ENCODE measurements at regions not wholly inside any gene's neighbourhood (a gene's known extent, or its start where the extent isn't known, plus 50 kb on each side); places are given as distances from the start of the nearest gene placed in this dataset.

DNA sequence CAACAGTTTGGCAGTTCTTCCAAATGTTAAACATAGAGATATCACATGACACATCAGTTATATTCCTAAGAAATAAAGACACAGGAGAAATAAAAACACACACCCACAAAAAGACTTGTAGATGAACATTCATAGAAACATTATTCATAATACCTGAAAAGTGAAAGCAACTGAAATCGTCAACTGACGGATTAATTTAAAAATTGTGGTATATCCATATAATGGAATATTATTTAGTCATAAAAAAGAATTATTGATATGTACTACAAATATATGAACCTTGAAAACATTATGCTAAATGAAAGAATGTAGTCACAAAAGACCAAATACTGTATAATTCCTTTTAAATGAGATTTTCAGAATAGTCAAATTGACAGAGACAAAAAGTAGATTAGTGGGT, 330.2 kb upstream of the CD180 start:
- no peak overlapping the region for H3K4me2 ChIP-seq
- no peaks in the 10 kb centered on the region for H3K79me2 ChIP-seq (ENCODE audit: insufficient read depth)
- ChIA-PET POLR2A (no interaction called here), CTCF (no interaction called here)
- no peaks in the 10 kb centered on the region for H3K9me2 ChIP-seq
- WGBS (ENCODE audit: low lambda C conversion rate): 85% methylated on average over 2 of the region's 2 CpGs
- peaks cover 0 to 5% of the 10 kb centered on the region in 2 experiments; a peak in 2 of 4 replicates for H3K4me1 ChIP-seq (ENCODE audit: control insufficient read depth in 1 of 2, insufficient read depth in 2 of 2, low read depth in 1 of 2, low read length in 1 of 2)
- H3K27me3 ChIP-seq (ENCODE audit: insufficient read depth): no peaks in the 10 kb centered on the region
- TF ChIP-seq ELF1 (IDR thresholded peaks at IDR 0.05) (no peak), RCOR1 (IDR thresholded peaks at IDR 0.05; ENCODE audit: low read length) (no peak), GABPA (IDR thresholded peaks at IDR 0.05; ENCODE audit: low read depth) (no peak), EZH2phosphoT487 (IDR thresholded peaks at IDR 0.05; ENCODE audit: borderline replicate concordance, low read depth) (no peak), MXI1 (IDR thresholded peaks at IDR 0.05; ENCODE audit: low read depth, low read length) (no peak), TEAD4 (IDR thresholded peaks at IDR 0.05; ENCODE audit: borderline replicate concordance, insufficient read depth) (no peak)
- TF ChIP-seq, protein P1, sequence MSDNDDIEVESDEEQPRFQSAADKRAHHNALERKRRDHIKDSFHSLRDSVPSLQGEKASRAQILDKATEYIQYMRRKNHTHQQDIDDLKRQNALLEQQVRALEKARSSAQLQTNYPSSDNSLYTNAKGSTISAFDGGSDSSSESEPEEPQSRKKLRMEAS (IDR thresholded peaks at IDR 0.05; ENCODE audit: low read depth): no peak
- H3K9me3 ChIP-seq: peaks cover 9% of the 10 kb centered on the region; the same call in 1 of the 2 replicates
- no peaks in the 10 kb centered on the region for H4K20me1 ChIP-seq (ENCODE audit: insufficient read depth)
- DNase-seq: no peak
- no peak overlapping the region for H3K9ac ChIP-seq
- H3F3A ChIP-seq (replicated peaks; ENCODE audit: insufficient read depth): no peaks in the 10 kb centered on the region
- H3K27ac ChIP-seq (ENCODE audit: low read depth in 2 of 2, low read length in 1 of 2): no peak overlapping the region
- H3K4me3 ChIP-seq (ENCODE audit: low read depth in 2 of 2, low read length in 1 of 2): no peak overlapping the region
- H3K36me3 ChIP-seq (replicated peaks in 1 of 2; ENCODE audit: control insufficient read depth in 1 of 2, insufficient read depth in 2 of 2, low read length in 1 of 2): no peaks in the 10 kb centered on the region
- H2AFZ ChIP-seq (ENCODE audit: low read depth): no peak overlapping the region

DNA sequence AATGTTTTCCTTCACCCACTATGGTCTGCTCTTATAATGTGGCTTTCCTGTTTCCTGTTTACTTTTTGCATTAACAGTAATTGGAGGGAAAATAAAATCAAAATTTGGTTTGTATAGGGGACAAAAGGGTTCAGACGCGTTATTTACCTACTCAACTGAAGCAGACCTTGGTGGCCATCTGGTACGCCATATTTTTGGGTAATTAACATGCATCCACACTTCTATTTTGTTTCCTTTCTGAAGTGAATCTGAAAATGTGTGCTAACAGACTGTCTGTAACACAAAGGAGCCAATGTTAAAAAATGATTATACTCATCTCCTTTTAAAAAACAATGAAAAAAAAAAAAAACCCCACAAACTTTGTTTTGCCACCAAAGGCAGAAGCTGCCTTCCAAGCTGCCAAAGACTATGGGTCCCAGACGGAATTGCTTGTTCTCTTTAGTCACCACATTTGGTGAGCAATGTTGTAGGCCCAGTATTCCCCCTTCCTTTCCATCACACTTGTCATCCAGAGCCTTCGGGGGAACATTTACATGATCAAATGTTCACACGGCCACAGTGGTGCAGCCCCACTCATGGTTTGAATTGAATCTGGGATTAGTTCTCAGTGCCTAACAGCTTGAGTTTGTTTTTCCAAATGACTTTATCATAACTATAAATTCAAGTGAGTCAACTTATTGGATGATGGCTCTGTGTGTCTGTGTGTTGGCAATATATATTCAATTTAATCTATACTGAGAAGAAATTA, 323.7 kb upstream of the CD180 start:
- H3K9me2 ChIP-seq: no peaks in the 10 kb centered on the region
- WGBS (ENCODE audit: low lambda C conversion rate): 78% methylated on average over 6 of the region's 6 CpGs
- POLR2A ChIA-PET: no interaction called here
- H3K79me2 ChIP-seq (ENCODE audit: insufficient read depth): no peaks in the 10 kb centered on the region
- no peak overlapping the region for H3K4me3 ChIP-seq (ENCODE audit: low read depth in 2 of 2, low read length in 1 of 2)
- H2AFZ ChIP-seq (ENCODE audit: low read depth): no peak overlapping the region
- no peak overlapping the region for H3K4me2 ChIP-seq
- no peaks in the 10 kb centered on the region for H3K9me3 ChIP-seq
- no peaks in the 10 kb centered on the region for H3K4me1 ChIP-seq (ENCODE audit: control insufficient read depth in 1 of 2, insufficient read depth in 2 of 2, low read depth in 1 of 2, low read length in 1 of 2)
- H4K20me1 ChIP-seq (ENCODE audit: insufficient read depth): no peaks in the 10 kb centered on the region
- DNase-seq: no peak
- H3K27me3 ChIP-seq (ENCODE audit: insufficient read depth): no peaks in the 10 kb centered on the region
- no peaks in the 10 kb centered on the region for H3F3A ChIP-seq (replicated peaks; ENCODE audit: insufficient read depth)
- no peaks in the 10 kb centered on the region for H3K36me3 ChIP-seq (replicated peaks in 1 of 2; ENCODE audit: control insufficient read depth in 1 of 2, insufficient read depth in 2 of 2, low read length in 1 of 2)
- CTCF ChIA-PET: no interaction called here
- TF ChIP-seq, protein P2, sequence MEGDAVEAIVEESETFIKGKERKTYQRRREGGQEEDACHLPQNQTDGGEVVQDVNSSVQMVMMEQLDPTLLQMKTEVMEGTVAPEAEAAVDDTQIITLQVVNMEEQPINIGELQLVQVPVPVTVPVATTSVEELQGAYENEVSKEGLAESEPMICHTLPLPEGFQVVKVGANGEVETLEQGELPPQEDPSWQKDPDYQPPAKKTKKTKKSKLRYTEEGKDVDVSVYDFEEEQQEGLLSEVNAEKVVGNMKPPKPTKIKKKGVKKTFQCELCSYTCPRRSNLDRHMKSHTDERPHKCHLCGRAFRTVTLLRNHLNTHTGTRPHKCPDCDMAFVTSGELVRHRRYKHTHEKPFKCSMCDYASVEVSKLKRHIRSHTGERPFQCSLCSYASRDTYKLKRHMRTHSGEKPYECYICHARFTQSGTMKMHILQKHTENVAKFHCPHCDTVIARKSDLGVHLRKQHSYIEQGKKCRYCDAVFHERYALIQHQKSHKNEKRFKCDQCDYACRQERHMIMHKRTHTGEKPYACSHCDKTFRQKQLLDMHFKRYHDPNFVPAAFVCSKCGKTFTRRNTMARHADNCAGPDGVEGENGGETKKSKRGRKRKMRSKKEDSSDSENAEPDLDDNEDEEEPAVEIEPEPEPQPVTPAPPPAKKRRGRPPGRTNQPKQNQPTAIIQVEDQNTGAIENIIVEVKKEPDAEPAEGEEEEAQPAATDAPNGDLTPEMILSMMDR (IDR thresholded peaks at IDR 0.05): no peak
- TF ChIP-seq MXI1 (IDR thresholded peaks at IDR 0.05; ENCODE audit: low read depth, low read length): no peak
- TF ChIP-seq TEAD4 (IDR thresholded peaks at IDR 0.05; ENCODE audit: borderline replicate concordance, insufficient read depth): no peak
- no peak for TF ChIP-seq FOXJ3 (CRISPR knock-in tag; IDR thresholded peaks at IDR 0.05)
- TF ChIP-seq, protein P3, sequence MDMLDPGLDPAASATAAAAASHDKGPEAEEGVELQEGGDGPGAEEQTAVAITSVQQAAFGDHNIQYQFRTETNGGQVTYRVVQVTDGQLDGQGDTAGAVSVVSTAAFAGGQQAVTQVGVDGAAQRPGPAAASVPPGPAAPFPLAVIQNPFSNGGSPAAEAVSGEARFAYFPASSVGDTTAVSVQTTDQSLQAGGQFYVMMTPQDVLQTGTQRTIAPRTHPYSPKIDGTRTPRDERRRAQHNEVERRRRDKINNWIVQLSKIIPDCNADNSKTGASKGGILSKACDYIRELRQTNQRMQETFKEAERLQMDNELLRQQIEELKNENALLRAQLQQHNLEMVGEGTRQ (IDR thresholded peaks at IDR 0.05; ENCODE audit: borderline replicate concordance, low read depth, low read length): no peak
- no peak for TF ChIP-seq RAD21 (IDR thresholded peaks at IDR 0.05; ENCODE audit: low read length)
- no peak for TF ChIP-seq TCF12 (IDR thresholded peaks at IDR 0.05)
- H3K27ac ChIP-seq (ENCODE audit: low read depth in 2 of 2, low read length in 1 of 2): no peak overlapping the region
- H3K9ac ChIP-seq: no peak overlapping the region
